ENCODE measurements at regions not wholly inside any gene's neighbourhood (a gene's known extent, or its start where the extent isn't known, plus 50 kb on each side); places are given as distances from the start of the nearest gene placed in this dataset.

DNA sequence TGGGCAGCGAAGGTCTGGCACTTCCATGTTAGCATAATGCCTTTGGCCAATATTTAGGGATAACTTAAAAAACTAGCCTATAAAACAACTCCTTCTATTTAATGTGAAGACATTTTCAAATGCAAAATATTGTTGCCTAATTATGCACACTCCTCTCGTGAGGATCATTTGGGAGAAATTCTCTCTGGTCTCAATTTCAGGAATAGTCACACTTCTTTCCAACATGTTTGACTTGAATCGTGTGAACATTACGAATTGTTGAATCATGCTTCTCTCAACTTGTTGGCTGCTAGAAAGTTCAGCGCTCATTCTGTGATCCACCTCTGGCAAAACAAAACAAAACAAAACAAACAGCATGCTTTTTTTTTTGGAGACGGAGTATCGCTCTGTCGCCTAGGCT lies 313.2 kb downstream of the SEC23A start:
- intact Hi-C loops (cut with DNase I): no loop called here
- DNase-seq (ENCODE audit: low spot score): no peak

DNA sequence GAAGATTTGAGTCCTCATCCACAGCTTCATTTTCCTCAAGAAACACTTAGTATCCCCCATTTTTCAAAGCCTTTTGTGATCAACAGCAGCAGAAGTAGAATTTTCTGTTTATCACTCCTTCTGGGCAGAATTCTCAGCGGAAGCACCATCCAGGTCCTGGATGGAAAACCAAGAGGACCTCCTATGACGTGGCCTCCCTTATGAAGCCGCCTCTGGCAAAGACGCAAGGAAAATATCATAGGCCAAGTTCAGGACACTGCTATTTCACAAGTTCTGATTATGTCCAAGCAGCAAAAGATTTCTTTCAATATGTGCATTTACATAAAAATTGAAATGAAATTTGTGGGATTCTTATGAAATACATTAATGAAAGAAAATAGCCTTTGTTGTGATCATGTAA lies 315.0 kb downstream of the SEC23A start:
- no peak for DNase-seq (ENCODE audit: low spot score)
- intact Hi-C loops (cut with DNase I): no loop called here

DNA sequence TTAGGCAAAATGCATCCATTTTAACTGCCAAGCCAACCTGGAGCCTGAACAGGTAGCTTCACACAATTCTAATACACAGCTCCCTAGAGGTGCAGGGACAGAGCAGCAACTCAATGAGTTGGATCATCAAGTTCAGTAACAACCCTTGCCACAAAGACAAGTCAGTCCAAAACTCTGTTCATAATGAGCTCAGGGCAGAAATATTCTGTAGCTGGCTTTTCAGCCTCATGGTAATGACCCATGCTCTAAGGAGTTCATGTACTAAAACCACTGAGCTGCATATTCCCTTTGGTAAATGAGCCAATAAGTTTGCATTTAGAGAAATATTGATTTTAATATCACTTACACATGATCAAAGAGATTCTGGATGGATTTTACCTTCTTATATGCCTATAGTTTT lies 316.1 kb downstream of the SEC23A start:
- intact Hi-C loops (cut with DNase I): no loop called here
- no peak for DNase-seq (ENCODE audit: low spot score)

DNA sequence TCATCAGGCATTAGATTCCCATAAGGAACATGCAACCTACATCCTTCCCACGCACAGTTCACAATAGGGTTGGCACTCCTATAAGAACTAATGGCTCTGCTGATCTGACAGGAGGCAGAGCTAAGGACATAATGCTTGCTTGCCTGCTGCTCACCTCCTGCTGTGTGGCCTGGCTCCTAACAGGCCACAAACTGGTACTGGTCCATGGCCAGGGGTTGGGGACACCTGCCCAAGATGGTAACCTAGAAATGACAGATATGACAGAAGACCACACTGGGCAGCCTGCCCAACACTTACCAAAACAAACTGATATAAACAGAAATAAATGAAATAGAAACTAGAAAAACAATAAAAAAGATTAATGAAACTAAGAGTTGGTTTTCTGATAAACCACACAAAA lies 325.6 kb downstream of the SEC23A start:
- DNase-seq (ENCODE audit: low spot score): no peak
- intact Hi-C loops (cut with DNase I): no loop called here

DNA sequence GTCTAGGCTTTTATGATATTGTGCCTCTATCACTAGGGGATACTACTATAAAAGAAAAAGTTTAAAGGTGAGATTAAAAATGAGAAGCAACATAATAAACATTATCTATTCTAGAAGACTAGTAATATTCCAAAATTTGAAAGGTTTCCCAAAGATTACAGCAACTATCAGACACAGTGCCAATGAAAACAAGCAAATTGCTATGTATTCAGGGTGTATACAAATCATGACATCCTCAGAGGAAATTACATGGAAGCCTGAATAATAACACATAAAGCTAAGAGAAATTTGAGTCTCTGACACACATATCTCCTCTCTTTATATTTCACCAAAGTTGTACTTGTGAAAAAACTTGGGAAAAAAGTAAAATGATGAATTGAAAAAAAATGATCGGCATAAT lies 327.0 kb downstream of the SEC23A start:
- intact Hi-C loops (cut with DNase I): no loop called here
- DNase-seq (ENCODE audit: low spot score): no peak

DNA sequence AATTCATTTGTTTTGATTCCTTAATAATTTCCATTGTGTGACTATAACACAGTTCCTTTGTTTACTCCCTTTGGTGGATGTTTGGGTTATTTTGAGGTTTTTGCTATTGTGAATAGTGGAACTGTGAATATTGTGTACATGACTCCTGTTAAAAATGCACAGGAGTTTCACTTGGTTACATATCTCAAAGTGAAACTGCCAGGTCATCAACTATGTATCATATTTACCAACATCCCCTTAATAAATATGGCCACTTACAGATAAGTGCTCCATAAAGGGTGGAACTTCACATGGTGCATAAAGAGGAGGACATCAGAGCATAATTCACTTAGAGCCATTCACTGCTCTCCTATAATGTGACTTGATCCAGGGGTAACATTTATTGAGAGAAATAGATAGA lies 328.9 kb downstream of the SEC23A start:
- intact Hi-C loops (cut with DNase I): no loop called here
- no peak for DNase-seq (ENCODE audit: low spot score)

DNA sequence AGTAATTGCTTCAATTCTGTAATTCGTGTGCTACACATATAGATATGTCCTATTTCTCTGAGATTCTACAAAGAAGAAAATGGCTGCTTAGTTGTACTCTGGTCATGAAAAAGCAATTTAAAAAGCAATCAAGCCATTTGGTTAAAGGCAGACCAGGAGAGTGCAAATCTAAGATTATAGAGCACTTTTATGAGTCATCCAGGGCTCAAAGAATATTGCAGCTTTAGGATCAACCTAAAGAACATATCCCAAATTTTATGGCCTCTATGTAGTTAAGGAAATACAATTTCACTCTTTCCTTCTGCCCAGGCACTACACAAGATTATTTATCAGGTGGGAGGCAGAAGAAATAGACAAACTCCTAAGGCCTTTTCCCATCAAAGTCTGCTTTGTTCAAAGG lies 332.8 kb downstream of the SEC23A start:
- intact Hi-C loops (cut with DNase I): no loop called here
- DNase-seq (ENCODE audit: low spot score): no peak

DNA sequence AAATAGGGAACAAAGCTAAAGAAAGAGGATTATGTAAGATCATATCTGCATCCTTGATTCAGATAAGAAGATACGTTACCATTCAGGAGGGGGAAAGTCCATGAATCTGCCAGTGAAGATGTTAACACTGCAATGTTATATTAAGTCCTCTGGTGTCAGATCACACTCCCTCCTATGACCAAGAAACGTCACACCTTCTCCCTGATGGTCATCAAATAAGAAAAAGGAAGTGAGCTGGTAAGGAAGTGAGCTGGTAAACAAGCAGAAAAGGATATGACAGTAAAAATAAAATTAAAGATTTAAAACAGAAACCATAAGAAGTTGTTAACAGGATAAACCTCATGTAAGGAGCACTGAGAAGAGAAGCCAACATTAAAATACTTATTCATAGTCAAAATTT lies 340.2 kb downstream of the SEC23A start:
- intact Hi-C loops (cut with DNase I): no loop called here
- DNase-seq (ENCODE audit: low spot score): no peak

DNA sequence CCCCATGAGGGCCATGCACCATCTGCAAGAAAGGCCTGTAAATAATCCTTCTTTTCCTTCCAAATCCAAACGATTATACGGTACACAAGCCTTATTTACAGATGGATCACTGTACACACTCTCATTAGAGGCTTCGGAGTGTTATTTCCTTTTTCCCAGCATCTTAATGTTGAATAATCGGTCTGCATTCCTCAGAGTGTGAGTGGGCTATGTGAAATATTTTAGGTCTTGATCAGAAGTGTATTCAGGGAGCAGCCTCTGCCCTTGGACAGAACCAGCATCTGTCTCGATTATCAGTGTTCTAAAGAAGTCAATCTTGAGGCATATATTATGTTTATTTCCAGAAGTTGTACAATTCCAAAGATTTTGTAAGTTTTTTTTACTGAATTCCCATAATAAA lies 340.6 kb downstream of the SEC23A start:
- no peak for DNase-seq (ENCODE audit: low spot score)
- intact Hi-C loops (cut with DNase I): no loop called here

DNA sequence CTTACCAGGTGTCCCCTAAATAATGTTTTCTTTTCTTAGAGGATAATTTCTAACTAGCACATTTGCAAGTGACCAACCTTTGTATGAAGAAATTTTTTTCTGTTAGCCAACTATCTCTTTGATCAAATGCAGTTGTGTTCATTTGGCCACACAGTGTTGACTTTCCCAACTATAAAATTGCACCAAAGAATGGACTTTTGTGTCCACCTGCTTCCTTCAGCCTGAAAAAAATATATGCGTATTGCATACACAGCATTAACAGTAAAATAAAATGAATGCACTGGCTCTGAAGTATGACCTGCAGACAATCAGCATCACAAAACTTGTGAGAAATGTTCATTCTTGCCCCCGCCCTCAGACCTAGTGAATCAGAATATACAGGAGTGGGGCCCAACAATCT lies 342.0 kb downstream of the SEC23A start:
- intact Hi-C loops (cut with DNase I): no loop called here
- no peak for DNase-seq (ENCODE audit: low spot score)

DNA sequence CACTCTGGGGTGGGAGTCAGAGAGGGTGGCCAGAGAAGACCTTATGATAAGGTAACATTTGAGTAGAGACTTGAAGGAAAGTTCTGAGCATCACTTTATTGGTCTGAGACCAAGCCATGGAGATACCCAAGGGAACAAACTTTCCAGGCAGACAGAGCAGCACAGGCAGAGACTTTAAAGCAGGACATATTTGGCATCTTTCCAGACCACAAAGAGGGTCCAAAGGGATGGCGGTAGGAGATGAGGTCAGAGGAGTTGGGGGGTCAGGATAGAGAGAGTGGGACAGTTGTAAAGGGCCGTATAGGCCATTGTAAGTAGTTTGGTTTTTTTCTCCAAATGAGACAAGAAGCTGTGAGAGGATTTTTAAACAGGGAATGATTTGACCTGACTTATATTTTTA lies 344.4 kb downstream of the SEC23A start:
- no peak for DNase-seq (ENCODE audit: low spot score)
- intact Hi-C loops (cut with DNase I): no loop called here

DNA sequence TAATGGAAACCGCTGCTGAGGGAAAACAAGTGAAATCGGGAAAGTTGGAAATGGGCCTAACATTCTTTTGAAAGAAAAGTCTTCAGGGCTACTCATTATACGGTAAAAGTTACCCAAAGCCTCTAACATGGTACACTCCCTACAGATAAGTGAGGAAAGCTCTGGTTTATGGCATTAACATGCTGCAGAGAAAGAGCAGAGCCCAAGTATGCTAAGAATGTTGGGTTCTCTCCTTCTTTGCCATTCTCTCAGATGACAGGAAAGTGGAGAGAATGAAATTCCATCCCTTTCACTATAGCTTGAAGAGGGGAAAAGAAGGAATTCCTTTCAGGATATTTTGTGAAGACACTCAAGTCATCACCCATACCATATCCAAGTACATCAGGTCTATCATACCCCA lies 348.0 kb downstream of the SEC23A start:
- intact Hi-C loops (cut with DNase I): no loop called here
- no peak for DNase-seq (ENCODE audit: low spot score)

DNA sequence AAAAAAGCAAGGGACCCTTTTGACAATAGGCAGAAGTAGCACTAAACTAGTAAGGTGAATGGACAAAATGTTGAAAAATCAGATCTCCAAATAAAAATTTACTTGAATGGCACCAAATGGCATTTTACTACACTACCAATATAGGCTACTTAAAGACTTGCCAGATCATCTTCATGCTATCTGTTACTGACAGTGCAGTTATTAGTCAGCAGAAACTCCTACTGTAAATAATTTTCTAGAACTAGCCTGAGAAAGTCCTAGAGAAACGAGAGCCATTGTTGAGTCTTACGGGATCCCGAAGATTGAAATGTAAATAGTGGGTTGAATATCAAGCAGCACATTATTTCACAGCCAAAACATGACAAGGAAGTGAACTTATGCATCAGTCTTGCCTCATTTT lies 350.3 kb downstream of the SEC23A start:
- intact Hi-C loops (cut with DNase I): no loop called here
- DNase-seq (ENCODE audit: low spot score): no peak

DNA sequence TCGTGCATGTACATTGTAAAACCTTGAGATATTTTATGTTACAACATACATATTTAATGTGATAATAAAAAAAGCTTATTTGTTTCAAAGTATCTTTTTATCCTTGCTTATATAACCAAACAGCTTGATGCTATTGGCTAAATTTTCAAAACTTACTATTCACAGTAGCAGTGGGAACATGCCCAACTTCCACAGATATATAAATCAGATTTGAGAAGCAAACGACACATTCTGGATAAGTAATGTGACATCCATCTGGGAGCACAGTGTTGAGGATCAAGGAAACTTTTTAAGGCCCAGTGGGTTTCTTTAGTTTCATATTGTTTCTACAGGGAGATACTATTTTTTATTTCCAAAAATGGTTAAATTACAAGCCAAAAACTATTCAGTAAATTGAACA lies 350.7 kb downstream of the SEC23A start:
- intact Hi-C loops (cut with DNase I): no loop called here
- no peak for DNase-seq (ENCODE audit: low spot score)

DNA sequence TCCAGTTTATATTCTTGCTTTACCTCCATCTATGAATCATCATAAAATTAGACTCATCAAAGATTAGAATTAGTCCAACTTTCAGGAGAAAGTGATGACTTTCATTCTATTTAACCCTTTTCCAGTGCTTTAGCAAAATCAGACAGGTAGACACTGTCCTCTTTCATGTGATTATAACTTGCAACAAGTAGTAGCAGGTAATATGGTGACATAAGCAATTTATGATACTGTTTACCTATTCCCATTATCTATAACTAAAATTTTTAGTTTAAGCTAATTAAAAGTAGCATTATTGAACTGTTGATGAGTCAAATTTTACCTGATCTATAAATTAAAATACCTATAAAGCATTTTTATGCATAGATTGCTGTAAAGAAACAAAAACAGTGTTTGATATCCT lies 351.6 kb downstream of the SEC23A start:
- no peak for DNase-seq (ENCODE audit: low spot score)
- intact Hi-C loops (cut with DNase I): no loop called here

DNA sequence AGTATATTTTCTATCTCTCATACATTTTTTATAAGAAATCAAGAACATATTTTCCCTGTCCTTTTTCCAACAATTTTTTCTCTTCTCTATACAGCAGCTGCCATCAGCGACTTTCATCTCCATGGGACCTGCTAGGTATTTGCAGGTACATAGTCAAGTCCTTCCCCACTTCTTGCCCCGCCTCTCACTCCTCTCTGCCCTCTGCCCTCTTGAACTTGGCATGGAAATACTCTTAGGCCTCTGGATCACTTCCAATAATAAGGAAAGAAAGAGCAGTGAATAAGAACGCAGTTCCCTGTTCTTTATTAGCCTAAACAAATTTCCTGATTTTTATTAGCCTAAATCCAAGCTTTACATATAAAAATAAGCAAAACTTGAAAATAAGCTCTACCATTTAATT lies 353.1 kb downstream of the SEC23A start:
- no peak for DNase-seq (ENCODE audit: low spot score)
- intact Hi-C loops (cut with DNase I): no loop called here

DNA sequence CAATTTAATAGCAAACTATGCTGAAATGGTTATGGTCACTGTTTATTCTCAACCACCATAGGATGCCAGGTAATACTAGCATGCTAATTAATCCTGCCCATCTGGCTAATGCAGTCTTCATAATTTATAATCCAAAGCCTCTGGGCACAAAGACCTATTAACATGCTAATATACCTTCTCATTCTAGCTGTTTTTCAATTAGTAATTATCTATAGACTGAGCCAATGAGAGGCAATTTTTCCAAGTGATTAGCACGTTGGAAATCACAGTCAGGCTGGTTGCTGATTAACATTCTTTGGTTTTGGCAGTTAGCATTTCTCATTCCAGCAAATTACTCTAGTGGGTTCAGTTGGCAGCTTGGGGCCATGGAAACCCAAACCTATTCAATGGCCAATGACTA lies 357.2 kb downstream of the SEC23A start:
- intact Hi-C loops (cut with DNase I): no loop called here
- DNase-seq (ENCODE audit: low spot score): no peak

DNA sequence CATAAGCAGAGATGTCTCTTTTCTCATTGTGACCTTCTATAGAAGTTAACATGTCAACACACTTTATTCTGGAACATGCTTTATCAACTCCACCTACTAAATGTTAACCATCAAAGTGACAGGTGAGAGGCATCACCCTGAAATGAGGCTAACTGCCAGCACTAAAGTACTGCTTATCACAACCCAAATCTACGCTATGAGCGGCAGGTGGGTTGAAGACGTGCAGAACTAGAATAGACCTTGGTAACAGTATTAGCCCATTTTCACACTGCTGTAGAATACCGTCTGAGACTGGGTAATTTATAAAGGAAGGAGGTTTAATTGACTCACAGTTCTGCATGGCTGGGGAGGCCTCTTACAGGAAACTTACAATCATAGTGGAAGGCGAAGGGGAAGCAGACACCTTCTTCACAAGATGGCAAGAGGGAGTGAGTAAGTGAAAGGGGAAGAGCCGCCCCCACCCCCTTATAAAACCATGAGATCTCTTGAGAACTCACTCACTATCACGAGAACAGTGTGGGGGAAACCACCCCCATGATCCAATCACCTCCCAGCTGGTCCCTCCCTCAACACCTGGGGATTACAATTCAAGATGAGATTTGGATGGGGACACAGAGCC lies 359.0 kb downstream of the SEC23A start:
- intact Hi-C loops (cut with DNase I): no loop called here
- no peak for DNase-seq (ENCODE audit: low spot score)

DNA sequence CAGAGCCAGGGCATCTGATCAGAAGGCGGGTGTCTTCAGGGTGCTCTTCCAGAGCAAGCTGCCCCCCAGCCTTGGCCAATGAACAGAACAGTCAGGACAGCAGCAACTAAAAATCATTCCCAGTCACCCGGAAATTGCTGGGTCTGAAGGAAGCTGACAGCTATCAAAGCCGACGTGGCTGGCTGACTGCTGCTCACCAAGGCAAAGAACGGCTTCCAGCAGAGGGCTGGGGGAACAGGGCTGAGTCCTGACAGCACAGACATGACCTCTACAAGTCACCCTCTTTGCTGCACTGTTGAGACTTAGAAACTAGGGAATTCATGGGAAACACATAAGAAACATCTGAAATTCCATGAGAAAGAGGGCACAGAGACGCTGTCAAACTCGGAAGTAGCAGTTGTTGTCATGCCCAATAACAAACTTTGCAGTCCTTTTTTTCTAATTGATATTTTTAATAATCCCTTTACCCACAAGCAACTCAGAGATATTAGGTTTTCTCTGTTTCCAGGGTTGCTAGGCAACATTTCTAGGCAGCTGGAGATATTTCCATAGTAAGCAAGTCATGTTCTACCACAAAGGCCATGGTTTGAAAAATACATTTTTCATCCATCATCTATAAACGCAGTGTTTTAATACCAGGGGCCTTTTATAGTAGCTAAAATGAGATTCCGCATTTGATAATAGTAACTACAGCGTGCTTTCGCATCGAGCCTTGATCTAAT lies 365.2 kb downstream of the SEC23A start:
- intact Hi-C loops (cut with DNase I): no loop called here
- DNase-seq (ENCODE audit: low spot score): no peak

DNA sequence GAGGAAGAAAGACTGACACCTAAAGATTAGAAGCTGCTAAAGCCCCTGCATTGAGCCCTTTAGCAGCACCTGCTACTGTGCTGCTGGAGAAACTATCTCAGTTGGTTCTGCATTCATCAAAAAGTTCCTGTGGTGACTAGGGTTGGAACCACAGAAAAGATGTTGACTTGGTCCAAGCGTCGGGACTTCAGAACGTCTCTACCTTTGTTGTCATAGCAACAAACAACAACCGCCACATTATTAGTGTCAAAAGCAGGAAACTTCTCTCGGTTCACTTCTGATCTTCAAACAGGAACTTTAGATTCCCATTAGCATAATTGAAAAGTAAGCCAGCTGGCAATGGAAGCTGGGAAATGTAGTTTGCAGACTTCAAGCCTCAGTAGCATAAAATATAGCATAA lies 368.0 kb downstream of the SEC23A start:
- DNase-seq (ENCODE audit: low spot score): no peak
- intact Hi-C loops (cut with DNase I): no loop called here

DNA sequence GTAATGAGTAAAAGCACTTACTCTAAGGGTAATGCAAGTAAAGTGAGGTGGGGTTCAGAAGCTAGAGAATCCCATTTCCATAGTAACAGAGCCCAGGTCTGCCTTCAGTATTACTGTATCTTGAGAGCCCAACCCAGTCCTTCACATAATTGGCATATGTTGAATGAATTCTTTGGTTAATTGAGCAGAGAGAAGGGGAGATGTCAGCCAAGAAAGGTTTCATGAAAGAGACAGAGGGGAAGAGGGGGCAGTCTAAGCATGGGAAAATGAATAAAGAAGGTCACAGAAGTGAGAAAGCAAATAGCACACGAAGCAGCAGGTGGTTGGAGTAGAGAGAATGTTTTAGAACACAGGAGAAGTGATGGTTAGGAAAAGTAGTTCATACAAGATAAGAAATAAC lies 371.1 kb downstream of the SEC23A start:
- DNase-seq (ENCODE audit: low spot score): no peak
- intact Hi-C loops (cut with DNase I): no loop called here

DNA sequence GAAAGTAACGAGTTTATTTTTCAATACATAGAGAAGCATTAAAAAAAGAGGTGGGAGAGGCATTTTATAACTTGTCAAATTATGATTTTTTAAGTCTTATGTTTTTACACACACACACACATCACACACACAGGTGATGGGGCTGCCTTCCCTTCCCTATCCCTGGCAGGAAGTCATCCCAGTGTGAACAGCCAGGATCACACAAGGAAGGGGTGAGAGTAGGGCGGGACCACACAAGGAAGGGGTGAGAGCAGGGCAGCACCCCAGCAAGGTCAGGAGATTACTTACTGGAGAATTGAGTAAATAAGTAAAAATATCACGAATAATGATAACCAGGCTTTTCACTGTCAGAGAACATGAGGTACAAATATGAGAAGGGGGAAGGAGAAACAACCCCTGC lies 372.6 kb downstream of the SEC23A start:
- intact Hi-C loops (cut with DNase I): no loop called here
- no peak for DNase-seq (ENCODE audit: low spot score)

All from posterior vena cava (tissue), 2 donors.